ENCODE measurements at regions not wholly inside any gene's neighbourhood (a gene's known extent, or its start where the extent isn't known, plus 50 kb on each side); places are given as distances from the start of the nearest gene placed in this dataset.

GRCh38 chr4:132132433-132132832 is 1016.7 kb upstream of the PCDH10 start:
- TF ChIP-seq POLR2AphosphoS5 (IDR thresholded peaks at IDR 0.05; ENCODE audit: low read depth, low read length) = no peak
- no peak for TF ChIP-seq TAF1 (IDR thresholded peaks at IDR 0.05; ENCODE audit: low read depth, low read length)
- TF ChIP-seq POLR2A (IDR thresholded peaks at IDR 0.05; ENCODE audit: low read depth, low read length) = no peak
- TF ChIP-seq PAX5 (IDR thresholded peaks at IDR 0.05; ENCODE audit: insufficient read depth, low read length, severe bottlenecking) = no peak

Data from GM12891 (cell line).